NOMO-1 (cell line): ENCODE measurements at regions not wholly inside any gene's neighbourhood (a gene's known extent, or its start where the extent isn't known, plus 50 kb on each side); places are given as distances from the start of the nearest gene placed in this dataset.

Source experiments
- DNase-seq, 2 experiments: peaks; one replicate each; lab custom pipeline; 2025; ENCODE audit not compliant: unreplicated experiment in 2 of 2; lab: John Stamatoyannopoulos, UW

DNA sequence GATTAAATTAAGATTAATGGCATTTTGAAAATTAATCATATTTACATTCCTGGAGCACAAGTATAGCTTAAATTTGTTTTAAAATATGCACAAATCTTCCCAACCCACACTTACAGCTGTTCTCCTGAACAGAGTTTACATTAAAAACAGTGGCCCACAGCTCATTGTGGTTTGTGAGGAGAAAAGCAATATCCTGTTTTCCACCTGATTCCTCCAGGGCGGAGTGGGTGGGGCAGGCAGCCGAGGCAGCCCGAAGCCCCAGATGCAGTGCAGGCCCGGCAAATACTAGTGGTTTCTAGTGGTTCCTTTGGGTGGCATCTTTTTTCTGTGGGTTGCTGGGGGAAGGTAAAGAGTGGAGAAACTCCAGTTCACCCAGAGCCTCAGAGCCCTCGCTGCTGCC, 280.8 kb downstream of the ARHGAP12 start:
- DNase-seq: no peak

DNA sequence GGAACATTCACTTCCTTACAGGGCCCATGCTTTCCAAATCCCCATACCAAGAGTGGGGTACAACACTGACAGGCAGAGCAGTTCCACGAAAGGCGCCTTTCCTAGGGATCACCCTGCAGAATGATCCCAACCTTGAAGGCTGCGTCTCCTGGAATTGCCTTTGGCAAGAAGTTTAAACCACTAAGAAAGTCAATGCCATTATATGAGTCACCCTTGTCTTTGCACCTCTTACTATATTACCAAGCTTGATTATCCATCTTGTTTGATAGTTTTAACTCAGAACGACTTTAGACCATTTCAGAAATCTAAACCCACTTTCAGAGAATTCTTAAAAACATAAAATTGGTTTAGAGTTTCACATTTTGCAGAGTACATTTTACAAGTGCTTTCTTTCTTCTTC, 282.1 kb downstream of the ARHGAP12 start:
- no peak for DNase-seq

DNA sequence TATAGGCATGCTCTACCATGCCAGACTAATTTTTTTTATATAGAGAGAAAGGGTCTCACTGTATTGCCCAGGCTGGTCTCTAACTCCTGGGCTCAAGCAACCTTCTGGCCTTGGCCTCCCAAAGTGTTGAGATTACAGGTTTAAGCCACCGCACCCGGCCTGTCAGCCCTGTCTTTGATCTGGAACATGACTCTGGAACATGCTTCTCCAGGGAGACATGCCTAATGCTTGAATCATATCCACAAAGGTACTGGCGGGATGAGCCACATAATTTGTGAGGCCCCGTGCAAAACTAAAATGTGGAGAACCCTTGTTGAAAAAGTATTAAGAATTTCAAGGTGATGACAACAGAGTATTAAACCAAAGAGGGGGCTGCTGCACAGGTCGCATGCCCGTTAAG, 282.8 kb downstream of the ARHGAP12 start:
- no peak for DNase-seq

DNA sequence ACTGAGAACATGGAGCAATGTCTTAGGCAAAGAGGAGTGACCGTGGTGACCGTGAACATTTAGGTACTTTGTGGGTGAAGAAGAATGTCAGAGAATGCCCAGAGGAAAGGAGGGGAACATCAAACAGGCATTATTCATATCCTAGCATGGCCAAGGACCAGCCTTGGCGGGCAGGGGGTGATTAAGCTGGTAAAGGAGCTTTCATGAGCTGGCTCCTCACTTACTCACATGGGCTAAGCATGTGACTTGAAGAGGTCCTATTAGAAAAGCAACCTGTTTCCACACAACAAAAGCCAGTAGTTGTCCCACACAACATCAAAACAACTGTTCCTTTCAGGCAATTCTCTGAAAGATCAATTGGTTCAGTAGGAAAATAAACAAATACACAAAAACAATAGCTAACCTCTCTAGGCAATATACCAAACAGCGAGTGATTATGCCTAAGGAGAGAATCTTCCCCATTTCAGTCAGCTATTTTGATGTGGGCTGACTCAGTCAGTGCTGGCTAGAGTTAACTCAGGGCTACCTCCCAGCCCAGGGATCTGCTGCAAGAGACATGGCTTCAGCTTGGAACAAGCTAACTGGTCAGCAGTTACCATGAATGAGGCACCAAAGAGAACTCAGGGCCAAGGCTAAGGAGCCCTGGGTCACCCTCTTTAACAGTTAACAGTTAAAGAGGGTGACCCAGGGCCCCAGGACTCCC, 283.5 kb downstream of the ARHGAP12 start:
- DNase-seq: no peak

DNA sequence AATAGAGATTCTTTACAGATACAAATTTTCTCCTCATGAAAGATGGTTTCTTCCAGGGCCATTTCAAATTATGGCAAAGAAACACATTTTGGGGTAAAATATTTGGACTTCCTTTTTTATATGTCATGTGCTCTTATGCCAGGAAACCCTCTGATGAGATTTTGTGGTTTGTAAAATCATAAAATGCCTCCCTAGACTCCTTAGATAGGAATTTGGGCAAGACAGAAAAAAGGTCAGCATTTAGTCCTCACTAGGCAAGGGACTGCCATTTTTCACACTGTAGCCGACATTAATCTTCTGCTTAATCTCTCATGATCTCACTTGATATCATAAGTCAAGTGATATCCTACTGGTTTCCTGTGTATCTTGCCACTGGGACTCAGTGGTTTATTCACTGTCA, 286.4 kb downstream of the ARHGAP12 start:
- no peak for DNase-seq

DNA sequence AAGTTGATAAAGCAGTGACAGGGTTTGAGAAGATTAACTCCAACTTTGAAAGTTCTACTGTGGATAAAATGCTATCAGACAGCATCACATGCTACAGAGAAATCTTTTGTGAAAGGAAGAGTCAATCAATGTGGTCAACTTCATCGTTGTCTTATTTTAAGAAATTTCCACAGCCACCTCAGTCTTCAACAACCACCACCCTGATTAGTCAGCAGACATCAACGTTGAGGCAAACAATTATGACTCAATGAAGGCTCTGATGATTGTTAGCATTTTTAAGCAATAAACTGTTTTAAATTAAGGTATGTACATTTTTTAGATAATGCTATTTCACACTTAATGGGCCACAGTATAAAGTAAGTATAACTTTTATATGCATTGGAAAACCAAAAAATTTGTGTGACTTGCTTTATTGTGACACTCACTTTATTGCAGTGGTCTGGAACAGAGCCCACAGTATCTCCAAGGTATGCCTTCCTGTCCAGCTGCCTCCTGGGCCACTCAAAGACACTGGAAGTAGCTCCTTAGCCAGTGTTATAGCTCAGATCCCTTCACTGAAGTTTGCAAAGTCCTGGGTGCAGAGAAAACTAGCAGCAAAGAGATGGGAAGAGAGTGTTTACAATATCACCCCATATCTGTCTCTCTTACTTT, 293.1 kb downstream of the ARHGAP12 start:
- peak; percentile 11 to 50 for DNase-seq

DNA sequence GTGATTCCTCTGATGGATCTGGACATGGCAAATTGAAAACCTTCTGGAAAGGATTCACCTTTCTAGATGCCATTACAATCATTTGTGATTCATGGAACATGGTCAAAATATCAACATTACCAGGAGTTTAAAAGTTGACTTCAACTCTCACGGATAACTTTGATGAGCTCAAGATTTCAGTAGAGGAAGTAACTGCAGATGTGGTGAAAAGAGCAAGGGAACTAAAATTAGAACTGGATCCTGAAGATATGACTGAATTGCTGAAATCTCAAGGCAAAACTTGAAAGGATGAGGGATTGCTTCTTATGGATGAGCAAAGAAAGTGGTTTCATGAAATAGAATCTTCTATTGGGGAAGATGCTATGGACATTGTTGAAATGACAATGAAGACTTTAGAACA, 293.6 kb downstream of the ARHGAP12 start:
- DNase-seq: peak in 1 of 2 experiments; percentile 34

DNA sequence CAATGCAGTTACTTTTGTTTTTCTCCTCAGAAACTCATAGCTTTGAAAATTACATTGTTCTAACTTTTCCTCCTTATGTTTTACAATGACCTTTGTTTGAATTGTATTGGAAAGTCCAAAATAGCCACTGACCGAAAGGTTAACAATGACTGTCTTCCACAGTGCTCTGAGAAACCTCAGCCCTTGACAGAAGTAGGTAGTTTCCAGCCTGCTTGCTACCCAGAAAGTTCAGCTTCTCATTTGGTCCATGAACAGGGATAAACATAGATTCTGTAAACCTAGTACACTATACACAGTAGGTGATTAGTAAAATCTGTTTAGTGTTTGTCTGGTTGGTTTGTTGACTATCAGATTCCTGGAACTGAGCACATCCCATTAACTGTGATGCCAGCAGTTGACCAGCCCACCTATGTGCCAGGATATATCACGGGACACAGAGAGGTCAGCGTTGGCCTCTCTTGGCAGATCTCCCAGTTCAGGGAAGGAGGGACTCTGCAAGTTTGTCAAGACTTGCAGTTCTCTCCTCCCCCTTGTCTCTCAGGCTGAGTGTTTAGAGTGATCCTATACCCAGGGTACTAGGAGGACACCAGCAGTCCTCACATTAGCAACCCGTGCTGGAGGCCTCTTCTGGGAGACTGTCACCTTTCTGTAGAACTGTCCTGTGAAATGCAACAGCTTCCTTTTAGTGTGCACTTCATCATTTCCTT, 297.6 kb downstream of the ARHGAP12 start:
- no peak for DNase-seq

DNA sequence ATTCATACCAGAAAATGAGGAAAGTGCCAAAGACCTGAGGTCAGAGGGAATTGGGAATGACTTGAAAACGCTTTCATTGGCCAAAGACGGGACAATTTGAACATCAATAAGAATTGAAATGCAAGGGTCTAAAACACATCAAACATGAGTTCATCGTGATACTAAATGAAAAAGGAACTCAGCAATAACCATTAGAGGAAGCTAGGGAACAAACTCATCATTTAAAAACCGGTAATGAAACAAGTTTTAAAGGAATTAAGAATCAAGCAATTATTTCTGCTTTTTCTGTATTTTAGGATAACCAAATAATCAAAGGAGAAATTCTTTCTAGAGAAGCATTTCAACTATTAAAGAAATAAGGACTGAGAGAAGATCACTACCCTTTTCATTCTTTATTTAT, 303.1 kb downstream of the ARHGAP12 start:
- peak in 1 of 2 experiments; percentile 76 for DNase-seq

DNA sequence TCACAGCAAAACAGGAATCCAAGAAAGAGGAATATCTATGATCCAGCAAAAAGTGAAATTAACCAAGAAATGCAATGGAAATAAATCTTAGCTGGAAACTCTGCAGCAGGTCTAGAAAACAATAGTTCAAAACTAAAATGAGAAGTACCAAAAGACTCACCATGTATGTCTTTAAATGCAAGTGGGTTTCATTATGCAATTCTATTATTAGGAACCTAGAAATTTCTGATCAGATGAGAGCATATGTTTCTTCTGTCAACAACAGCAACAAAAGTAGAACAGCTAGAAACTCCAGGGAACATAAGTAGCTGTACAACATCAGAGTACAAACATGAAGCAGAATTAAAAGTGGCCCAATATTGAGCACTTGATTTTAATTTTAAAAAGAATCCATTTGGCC, 304.0 kb downstream of the ARHGAP12 start:
- no peak for DNase-seq

DNA sequence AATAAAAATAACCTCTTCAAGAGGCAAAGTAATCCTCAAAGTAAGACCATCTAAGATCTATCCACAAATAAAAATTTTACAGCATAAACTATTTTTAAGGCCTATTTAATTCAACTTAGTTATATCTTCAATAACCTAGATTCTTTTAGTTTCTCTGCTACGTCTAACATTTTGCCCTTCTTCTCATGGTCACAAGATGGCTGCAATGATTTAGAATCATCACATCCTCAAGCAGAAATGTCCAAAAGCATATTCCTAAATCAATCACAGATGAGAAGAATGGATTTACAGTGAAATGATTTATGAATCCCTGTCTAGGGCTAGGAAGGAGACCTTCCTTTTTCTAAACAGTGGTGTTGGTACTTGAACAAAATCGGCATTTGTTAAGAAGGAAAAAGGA, 304.7 kb downstream of the ARHGAP12 start:
- DNase-seq: no peak

DNA sequence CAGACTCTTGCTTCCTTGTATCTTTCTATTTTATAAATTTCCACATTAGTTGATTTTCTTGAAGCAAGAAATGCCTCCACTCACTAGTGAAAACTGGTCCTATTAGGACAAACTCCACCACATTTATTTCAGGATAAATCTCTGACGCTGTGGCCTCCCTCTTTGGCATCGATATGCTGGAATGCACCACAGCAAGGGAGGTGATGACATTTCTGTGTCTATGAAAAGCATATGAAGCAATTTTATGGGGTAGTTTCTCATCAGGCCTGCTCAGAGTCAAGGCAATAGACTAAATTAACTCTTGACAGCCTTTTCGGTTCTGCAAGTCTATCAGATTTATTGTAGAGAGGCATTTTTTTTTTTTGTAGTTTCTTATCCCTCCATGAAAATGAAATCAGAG, 304.4 kb downstream of the ZEB1 start:
- no peak for DNase-seq

DNA sequence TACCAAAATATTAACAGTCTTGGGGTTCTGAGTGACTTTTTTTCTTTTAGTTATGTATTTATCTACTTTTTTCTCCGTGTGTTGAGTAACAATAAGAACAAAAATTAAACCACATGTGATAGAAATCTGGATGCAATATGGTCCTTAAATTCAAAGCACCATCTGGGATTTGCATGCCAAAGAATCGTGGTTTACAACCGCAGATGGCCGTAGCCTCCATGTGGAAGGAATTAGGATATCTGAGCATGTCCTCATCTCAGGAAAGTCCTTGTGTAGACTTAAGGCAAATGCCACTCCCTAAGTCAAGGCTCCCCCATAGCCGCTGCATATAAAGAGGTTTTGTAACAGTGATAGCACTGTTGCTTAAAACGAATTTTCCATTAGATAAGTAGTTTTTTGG, 304.0 kb downstream of the ZEB1 start:
- no peak for DNase-seq

DNA sequence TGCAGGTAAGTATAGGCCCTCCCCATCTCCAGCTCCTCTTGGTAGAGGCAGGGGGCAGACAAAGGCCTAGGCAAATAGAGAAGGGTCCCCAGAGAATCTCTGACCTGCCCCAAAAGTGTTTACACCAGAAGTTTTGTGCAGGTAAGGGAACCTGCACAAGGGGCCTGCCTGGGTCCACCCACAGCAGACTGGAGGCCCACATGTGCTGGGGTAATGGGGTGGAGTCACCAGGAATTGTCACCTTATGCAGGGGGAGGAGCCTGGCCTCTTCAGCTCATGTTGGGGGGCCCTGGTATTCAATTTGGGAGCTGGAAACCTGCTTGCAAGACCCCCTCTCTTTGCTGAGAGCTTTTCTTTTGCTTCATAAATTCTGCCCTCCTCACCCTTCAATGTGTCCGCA, 302.7 kb downstream of the ZEB1 start:
- DNase-seq: no peak

DNA sequence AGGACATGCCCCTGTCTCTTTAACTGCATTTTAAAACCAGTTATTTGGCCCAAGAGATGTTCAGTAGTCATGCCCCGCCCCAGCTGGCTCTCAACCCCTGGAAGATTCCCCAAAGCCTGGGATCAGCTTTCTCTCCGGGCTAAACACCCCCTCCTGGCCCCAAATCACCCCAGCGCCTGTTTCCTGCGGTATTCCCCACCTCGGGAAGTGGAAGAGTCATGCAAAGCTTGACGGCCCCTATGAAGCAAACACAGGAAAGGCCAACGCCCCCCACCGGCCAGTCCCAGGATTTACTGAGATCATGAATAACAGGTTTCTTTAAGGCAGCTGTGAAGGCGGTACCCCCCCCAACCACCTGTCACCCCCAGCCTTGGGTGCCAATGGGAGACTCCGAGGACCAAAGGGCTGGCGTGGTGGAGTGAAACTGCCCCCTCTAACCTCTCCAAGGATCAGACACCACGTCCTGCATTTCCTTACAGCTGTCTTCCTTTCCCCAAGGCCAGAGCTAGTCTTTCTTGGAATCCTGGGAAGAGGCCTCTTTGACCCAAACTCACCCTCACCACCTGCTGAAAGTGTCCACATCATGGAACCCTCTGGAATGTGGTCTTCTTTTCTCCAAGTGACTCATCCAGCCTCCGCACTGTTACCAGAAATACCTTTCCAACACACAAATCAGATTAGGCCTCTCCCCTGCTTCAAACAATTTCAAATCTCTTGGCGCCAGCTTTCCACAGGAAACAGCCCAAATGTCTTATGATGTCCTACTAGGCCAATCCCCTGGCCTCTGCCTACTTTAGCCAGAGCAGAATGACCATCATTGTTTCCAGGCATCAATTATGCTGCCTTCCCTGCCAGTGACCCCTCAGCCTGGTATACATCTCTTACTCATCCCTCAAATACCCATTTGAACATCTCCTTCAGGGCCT, 301.5 kb downstream of the ZEB1 start:
- DNase-seq: no peak

DNA sequence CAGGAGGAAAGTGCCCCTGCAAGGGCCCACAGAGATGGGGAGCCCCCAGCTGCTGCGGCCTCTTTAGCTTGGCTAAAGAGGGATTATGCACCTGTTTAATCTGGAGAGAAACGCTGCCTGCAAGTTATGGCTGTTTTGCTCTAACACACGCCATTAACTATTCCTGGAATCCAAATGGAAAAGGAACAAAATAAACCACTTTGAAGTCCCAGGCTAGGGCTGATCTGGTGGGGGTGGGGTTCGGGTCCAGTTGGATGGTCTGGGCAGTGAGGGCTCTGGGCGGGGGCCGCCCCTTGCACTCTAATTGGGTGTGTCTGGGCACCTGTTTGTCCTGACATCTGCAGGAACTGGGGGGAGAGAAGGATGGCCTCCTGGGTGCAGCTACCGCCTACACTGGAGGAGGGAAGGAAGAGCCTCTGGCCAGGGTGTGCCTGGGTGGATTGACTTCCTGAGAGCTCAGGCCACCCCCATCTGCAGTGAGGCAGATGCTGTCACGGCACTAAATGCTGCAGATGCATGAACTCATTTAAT, 300.6 kb downstream of the ZEB1 start:
- DNase-seq: no peak

DNA sequence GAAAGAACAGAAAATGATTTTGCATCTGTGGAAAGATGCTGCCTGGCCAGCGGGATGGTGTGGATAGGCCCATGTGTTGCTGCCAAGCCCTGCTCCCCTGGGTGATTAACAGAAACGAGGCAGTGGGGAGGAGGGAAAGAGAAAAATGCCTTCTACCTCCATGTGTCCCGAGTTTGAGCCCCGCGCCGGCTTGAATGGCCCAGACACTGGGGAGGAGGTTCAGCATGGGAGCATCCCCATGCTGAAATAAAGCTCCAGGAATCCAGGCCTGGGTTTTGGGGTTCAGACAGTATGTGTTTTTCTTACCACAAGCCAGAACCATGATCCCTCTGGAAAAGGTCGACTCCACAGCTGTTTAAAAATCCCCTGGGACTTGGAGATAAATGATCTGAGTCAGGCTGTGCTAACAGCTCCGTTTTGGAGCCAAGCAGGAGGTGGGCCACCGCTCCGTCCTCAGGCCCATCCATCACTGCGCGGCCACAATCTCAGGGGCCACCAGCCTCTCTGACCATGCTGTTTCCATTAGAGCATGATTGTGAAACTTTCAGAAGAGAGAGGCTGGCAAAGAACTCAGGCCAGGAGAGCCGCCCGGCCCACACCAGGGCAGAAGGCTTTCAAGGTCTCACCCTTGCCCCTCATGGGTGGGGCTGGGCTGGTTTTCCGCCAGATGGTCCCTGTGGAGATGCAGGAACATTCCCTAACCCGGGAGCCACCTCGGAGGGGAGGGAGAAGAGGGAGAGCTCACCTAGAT, 299.7 kb downstream of the ZEB1 start:
- no peak for DNase-seq

DNA sequence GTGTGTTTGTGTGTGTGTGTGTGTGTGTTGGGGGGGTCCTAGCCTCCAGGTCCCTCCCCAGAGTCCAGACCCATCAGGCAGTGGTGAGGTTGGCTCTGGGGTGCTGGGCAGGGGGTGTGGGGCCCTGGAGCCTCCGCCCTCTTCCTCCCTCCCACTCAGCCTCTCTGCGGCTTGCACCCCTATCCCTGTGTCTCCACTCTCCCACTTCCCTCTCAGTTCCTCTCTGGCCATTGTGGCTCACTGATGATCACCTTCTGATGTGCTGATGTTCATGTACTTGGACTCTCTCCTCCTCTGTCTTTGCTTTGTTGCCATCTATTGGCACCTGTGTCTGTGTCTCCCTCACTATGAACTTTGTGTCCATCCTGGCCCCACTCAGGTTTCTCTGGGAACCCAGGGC, 298.7 kb downstream of the ZEB1 start:
- no peak for DNase-seq

DNA sequence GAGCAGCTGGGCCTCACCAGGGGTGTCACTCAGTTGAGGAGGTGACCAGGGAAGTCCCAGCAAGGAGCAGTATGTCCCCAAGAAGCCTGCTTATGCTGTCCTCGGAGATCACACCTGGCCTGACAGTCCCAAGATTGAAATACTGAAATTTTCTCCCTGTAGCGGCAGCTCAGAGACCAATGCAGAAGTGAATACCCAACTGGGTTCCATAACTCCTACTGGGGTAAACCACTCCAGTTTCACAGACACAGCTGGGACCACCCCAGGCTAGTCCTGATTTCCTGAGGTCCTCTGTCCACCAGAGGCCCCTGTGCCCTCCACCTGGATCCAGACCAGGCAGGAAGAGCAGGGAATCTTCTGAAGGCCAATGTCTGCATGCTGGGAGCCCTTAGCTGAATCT, 298.1 kb downstream of the ZEB1 start:
- no peak for DNase-seq

DNA sequence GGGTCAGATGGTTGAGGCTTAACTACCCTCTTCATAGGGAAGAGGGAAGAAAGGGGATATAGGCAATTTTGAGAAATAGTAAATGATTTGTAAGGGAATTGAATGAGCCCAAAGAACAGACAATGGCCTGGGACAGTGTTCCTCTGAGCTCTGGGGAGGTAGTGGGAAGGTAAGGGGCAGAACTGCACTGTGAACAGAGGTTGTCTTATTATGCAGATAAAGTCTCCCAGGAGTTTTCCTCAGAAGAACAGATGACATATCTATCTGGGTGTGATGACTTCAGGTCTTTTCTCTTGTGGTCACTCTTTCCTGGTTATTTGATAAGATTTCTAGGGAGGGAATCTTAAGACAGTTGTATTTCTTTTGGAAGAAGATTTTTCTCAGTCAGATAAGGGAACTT, 296.1 kb downstream of the ZEB1 start:
- DNase-seq: no peak
